ENCODE measurements at regions not wholly inside any gene's neighbourhood (a gene's known extent, or its start where the extent isn't known, plus 50 kb on each side); places are given as distances from the start of the nearest gene placed in this dataset.

DNA sequence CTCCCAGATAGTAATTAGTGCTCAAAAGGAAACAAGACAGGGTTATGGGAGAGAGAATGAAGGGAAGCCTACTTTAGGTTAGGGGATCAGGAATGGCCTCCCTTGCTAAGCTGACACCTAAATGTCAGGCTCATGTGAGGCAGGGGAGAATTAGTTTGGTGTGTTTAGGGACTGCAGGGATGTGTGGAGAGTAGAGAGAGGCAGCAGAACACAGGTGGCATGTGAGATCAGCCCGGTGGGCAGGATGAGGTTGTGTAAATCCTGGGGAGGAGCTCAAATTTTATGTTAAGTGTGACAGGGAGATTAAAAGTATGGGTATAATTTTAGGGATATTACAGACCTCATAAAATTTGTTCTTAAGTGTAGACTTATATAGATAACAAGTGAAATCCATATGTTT lies 56.2 kb upstream of the ZNF438 start:
- ChIA-PET POLR2A (no interaction called here), CTCF (no interaction called here)
- Histone ChIP-seq H3K36me3 (ENCODE audit: insufficient read depth, low read length) (no peaks in the 10 kb centered on the region), H3K9me3 (ENCODE audit: control insufficient read depth in 1 of 2, insufficient read depth in 1 of 2, low read length in 2 of 2) (no peaks in the 10 kb centered on the region), H3K4me1 (ENCODE audit: insufficient read depth, low read length) (peaks cover 10% of the 10 kb centered on the region), H3K27me3 (ENCODE audit: control insufficient read depth in 1 of 2, insufficient read depth in 2 of 2, low read length in 2 of 2) (no peaks in the 10 kb centered on the region), H3K27ac (ENCODE audit: low read depth in 1 of 2, low read length in 2 of 2) (no peak overlapping the region), H3K4me3 (ENCODE audit: low read length) (no peak overlapping the region)
- TF ChIP-seq, protein P1, sequence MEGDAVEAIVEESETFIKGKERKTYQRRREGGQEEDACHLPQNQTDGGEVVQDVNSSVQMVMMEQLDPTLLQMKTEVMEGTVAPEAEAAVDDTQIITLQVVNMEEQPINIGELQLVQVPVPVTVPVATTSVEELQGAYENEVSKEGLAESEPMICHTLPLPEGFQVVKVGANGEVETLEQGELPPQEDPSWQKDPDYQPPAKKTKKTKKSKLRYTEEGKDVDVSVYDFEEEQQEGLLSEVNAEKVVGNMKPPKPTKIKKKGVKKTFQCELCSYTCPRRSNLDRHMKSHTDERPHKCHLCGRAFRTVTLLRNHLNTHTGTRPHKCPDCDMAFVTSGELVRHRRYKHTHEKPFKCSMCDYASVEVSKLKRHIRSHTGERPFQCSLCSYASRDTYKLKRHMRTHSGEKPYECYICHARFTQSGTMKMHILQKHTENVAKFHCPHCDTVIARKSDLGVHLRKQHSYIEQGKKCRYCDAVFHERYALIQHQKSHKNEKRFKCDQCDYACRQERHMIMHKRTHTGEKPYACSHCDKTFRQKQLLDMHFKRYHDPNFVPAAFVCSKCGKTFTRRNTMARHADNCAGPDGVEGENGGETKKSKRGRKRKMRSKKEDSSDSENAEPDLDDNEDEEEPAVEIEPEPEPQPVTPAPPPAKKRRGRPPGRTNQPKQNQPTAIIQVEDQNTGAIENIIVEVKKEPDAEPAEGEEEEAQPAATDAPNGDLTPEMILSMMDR (IDR thresholded peaks at IDR 0.05): no peak
- Mint-ChIP-seq H3K9me3 (no peaks in the 10 kb centered on the region), H3K27me3 (no peaks in the 10 kb centered on the region), H3K4me1 (ENCODE audit: low read depth) (peaks cover 15% of the 10 kb centered on the region), H3K4me3 (no peak overlapping the region), H3K36me3 (ENCODE audit: low read depth) (no peaks in the 10 kb centered on the region), H3K27ac (no peak overlapping the region)
- DNase-seq: no peak
- intact Hi-C loops (cut with DNase I, micrococcal nuclease): loop anchor here (10.0 kb wide), 2 partner anchors 237 to 407 kb away; no protein-coding TSS in a partner anchor
- no peak for ATAC-seq (ENCODE audit: poor library complexity)

DNA sequence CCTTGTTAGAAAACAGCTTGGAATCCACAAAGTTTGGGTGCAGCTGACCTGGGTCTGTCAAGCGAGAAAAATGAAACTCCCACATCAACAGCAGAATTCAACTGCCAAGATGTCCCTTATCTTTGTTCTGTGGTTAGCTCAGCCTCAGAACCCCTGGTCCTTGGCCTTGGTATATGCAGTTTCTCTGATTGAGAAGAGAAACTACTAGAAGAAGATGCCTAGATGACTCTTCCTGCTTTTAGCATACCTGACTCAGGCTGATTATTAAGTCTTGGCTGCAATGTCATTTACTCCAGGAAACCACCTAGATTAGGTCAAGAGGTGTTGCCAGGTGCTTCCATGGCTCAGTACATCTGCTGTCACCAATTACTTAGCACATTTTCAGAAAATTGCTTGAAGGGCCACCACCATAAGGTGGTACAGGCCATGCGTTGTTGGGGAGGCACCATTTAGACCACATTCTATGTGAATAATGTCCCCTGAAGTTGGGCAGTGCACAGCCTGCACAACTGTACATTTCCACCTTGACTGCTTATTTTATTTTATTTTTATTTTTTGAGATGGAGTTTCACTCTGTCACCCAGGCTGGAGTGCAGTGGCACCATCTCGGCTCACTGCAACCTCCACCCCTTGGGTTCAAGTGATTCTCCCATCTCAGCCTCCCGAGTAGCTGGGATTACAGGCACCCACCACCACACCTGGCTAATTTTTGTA lies 59.4 kb upstream of the ZNF438 start:
- Histone ChIP-seq H3K4me3 (ENCODE audit: low read length) (no peak overlapping the region), H3K36me3 (ENCODE audit: insufficient read depth, low read length) (no peaks in the 10 kb centered on the region), H3K27me3 (ENCODE audit: control insufficient read depth in 1 of 2, insufficient read depth in 2 of 2, low read length in 2 of 2) (no peaks in the 10 kb centered on the region), H3K27ac (ENCODE audit: low read depth in 1 of 2, low read length in 2 of 2) (peak overlapping the region in 1 of 2 donors; percentile 30), H3K4me1 (ENCODE audit: insufficient read depth, low read length) (peaks cover 4% of the 10 kb centered on the region), H3K9me3 (ENCODE audit: control insufficient read depth in 1 of 2, insufficient read depth in 1 of 2, low read length in 2 of 2) (no peaks in the 10 kb centered on the region)
- H3K4me3 Mint-ChIP-seq: no peak overlapping the region
- H3K9me3 Mint-ChIP-seq: no peaks in the 10 kb centered on the region
- POLR2A ChIA-PET: no interaction called here
- TF ChIP-seq, protein P1 (IDR thresholded peaks at IDR 0.05): no peak
- no peaks in the 10 kb centered on the region for H3K27me3 Mint-ChIP-seq
- DNase-seq (peak in 1 of 14 experiments; percentile 15), ATAC-seq (ENCODE audit: poor library complexity) (no peak)
- intact Hi-C loops (cut with DNase I, micrococcal nuclease): no loop called here
- CTCF ChIA-PET: no interaction called here
- H3K4me1 Mint-ChIP-seq (ENCODE audit: low read depth): peaks cover 11% of the 10 kb centered on the region
- H3K27ac Mint-ChIP-seq: no peak overlapping the region
- no peaks in the 10 kb centered on the region for H3K36me3 Mint-ChIP-seq (ENCODE audit: low read depth)

DNA sequence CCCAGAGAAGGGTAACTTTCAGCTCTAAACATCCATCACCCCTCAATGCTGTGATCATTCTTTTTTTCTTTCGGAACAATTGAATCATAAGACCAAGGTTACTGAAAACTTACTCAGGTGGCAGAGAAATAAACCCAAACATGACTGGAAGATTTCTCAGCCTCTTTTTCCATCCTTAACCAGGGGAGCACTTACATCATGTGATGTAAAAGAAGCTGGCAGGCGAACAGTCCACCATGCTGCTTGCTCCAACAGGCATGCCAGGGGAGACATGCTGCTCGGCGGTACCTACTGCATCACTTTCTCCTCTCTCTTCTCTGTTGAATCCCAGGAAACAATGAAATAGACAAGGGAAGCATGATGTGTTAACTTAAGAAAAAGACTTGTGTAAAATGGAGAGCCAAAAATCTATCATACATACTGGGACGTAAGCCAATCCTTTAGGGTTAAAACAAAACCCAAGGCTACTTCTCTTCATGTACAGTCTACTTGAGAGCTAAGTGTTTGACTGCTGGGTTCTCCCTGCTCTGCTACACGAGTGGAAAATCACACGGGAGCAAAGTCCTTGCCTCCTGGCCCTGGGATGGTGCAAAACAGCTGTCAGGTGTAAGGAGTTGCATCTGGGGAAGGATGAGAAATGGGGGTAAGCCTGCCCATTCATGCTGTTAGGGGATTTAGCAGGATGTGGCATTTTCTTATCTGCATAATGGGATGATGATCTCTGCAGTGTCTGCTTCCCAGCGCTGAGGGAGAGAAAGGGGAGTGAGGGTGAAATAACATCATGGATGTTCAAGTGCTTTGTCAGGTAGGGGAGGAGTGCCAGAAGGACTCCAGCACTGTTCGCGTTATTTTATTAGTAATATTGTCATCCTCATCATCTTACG lies 64.3 kb upstream of the ZNF438 start:
- no peaks in the 10 kb centered on the region for H3K27me3 Mint-ChIP-seq
- CTCF ChIA-PET: interaction anchor here (0.7 kb wide), 1 partner anchor 343 kb away, joined by 3 read pairs; no protein-coding TSS in a partner anchor

More for the DNA sequence above, 64.3 kb upstream of the ZNF438 start:
- no peak overlapping the region for H3K4me3 ChIP-seq (ENCODE audit: low read length)
- peaks cover 6% of the 10 kb centered on the region for H3K4me1 Mint-ChIP-seq (ENCODE audit: low read depth)
- no peaks in the 10 kb centered on the region for H3K27me3 ChIP-seq (ENCODE audit: control insufficient read depth in 1 of 2, insufficient read depth in 2 of 2, low read length in 2 of 2)
- no peak for DNase-seq
- ATAC-seq (ENCODE audit: poor library complexity): no peak
- no peak overlapping the region for H3K27ac ChIP-seq (ENCODE audit: low read depth in 1 of 2, low read length in 2 of 2)
- TF ChIP-seq, protein P1 (IDR thresholded peaks at IDR 0.05): no peak
- no peaks in the 10 kb centered on the region for H3K36me3 ChIP-seq (ENCODE audit: insufficient read depth, low read length)
- no peaks in the 10 kb centered on the region for H3K9me3 ChIP-seq (ENCODE audit: control insufficient read depth in 1 of 2, insufficient read depth in 1 of 2, low read length in 2 of 2)
- peaks cover 2% of the 10 kb centered on the region for H3K4me1 ChIP-seq (ENCODE audit: insufficient read depth, low read length)
- intact Hi-C loops (cut with DNase I, micrococcal nuclease): no loop called here
- POLR2A ChIA-PET: no interaction called here
- no peaks in the 10 kb centered on the region for H3K9me3 Mint-ChIP-seq
- H3K27ac Mint-ChIP-seq: no peak overlapping the region
- H3K36me3 Mint-ChIP-seq (ENCODE audit: low read depth): no peaks in the 10 kb centered on the region
- no peak overlapping the region for H3K4me3 Mint-ChIP-seq
